ENCODE measurements at regions not wholly inside any gene's neighbourhood (a gene's known extent, or its start where the extent isn't known, plus 50 kb on each side); places are given as distances from the start of the nearest gene placed in this dataset.

DNA sequence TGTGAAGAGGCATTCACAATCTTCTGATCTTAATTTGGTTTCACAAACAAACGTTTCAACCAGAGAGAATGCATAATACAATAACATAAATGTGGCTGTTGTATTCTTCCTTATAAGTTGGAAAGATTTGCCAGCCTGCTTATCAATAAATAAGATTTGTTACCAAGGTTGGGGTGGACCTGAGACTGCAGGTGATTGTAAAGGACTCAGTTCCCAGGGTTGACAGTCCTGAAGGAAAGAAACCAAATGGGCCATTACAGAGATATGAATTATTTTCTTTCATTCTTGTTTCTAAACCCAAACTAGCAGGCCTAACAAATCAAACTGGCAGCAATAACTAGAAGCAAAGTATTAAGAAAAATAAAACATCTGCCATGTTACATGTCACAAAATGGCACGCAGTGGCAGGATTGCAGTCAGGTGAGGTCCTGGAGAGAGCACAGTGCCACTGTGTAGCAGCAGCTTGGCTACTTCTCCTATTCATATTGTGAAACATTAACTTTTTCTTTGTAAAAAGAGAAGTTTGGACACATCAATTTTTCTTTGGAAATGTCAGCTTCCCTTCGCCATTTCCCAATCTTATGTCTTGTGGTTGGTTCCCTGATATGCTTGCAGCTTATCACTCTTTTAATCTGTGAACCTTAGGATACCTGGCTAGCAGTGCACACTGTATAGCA, 133.8 kb upstream of the EMCN start:
- TF ChIP-seq, protein P1, sequence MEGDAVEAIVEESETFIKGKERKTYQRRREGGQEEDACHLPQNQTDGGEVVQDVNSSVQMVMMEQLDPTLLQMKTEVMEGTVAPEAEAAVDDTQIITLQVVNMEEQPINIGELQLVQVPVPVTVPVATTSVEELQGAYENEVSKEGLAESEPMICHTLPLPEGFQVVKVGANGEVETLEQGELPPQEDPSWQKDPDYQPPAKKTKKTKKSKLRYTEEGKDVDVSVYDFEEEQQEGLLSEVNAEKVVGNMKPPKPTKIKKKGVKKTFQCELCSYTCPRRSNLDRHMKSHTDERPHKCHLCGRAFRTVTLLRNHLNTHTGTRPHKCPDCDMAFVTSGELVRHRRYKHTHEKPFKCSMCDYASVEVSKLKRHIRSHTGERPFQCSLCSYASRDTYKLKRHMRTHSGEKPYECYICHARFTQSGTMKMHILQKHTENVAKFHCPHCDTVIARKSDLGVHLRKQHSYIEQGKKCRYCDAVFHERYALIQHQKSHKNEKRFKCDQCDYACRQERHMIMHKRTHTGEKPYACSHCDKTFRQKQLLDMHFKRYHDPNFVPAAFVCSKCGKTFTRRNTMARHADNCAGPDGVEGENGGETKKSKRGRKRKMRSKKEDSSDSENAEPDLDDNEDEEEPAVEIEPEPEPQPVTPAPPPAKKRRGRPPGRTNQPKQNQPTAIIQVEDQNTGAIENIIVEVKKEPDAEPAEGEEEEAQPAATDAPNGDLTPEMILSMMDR (IDR thresholded peaks at IDR 0.05; ENCODE audit: low read depth, low read length) = no peak
- no peak for TF ChIP-seq POLR2A (IDR thresholded peaks at IDR 0.05; ENCODE audit: extremely low read depth, insufficient read length)
